ENCODE measurements at regions not wholly inside any gene's neighbourhood (a gene's known extent, or its start where the extent isn't known, plus 50 kb on each side); places are given as distances from the start of the nearest gene placed in this dataset.

- no peak overlapping the region for H3K9ac ChIP-seq (replicated peaks; ENCODE audit: extremely low read depth, insufficient read depth, low read length)
- no peak for DNase-seq (ENCODE audit: low read depth, low spot score)
- H3K79me2 ChIP-seq (ENCODE audit: control insufficient read depth, insufficient read depth, low read length) = no peaks in the 10 kb centered on the region
- no peak for FAIRE-seq
- H3K27me3 ChIP-seq (ENCODE audit: control insufficient read depth in 2 of 2, insufficient read depth in 2 of 2, low read length in 2 of 2) = no peaks in the 10 kb centered on the region
- H2AFZ ChIP-seq (ENCODE audit: low read depth, low read length) = no peak overlapping the region
- H3K9me1 ChIP-seq (replicated peaks; ENCODE audit: control insufficient read depth, extremely low read depth, insufficient read depth, low read length) = no peaks in the 10 kb centered on the region
- no peaks in the 10 kb centered on the region for H3K36me3 ChIP-seq (ENCODE audit: control insufficient read depth in 2 of 2, extremely low read depth in 1 of 2, insufficient read depth in 2 of 2, low read length in 2 of 2)
- no peak overlapping the region for H3K4me2 ChIP-seq (ENCODE audit: insufficient read depth, low read length)
- no TSS peak for BruUV-seq (replicated peaks)
- H3K9me3 ChIP-seq (replicated peaks; ENCODE audit: control insufficient read depth, insufficient read depth, low read length) = no peaks in the 10 kb centered on the region
- ChIA-PET POLR2A (no interaction called here), CTCF (no interaction called here)
- no peak overlapping the region for H3K4me3 ChIP-seq (replicated peaks in 1 of 3; ENCODE audit: insufficient read depth in 1 of 3, low read depth in 1 of 3, low read length in 3 of 3)
- no peak overlapping the region for H3K27ac ChIP-seq (ENCODE audit: insufficient read depth, low read depth, low read length)
- intact Hi-C loops (cut with micrococcal nuclease) = no loop called here
- dilution Hi-C loops (cut with MboI; ENCODE audit: extremely low pct_ligation_motif_present, low sequenced_read_pairs) = no loop called here
- peaks cover 15% of the 10 kb centered on the region for H3K4me1 ChIP-seq (ENCODE audit: control insufficient read depth, extremely low read depth, insufficient read depth, low read length)
- H4K20me1 ChIP-seq (replicated peaks; ENCODE audit: control insufficient read depth, extremely low read depth, insufficient read depth, low read length) = no peaks in the 10 kb centered on the region
- no peak for TF ChIP-seq POLR2AphosphoS5 (IDR thresholded peaks at IDR 0.05; ENCODE audit: insufficient read depth, low read depth, low read length)
- TF ChIP-seq GATA2 (IDR thresholded peaks at IDR 0.05; ENCODE audit: insufficient read depth, insufficient read length, low read depth, low read length) = no peak
- TF ChIP-seq, protein P1, sequence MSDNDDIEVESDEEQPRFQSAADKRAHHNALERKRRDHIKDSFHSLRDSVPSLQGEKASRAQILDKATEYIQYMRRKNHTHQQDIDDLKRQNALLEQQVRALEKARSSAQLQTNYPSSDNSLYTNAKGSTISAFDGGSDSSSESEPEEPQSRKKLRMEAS (IDR thresholded peaks at IDR 0.05; ENCODE audit: insufficient read depth, insufficient read length) = no peak
- TF ChIP-seq JUN (IDR thresholded peaks at IDR 0.05; ENCODE audit: borderline replicate concordance, insufficient read depth, insufficient read length, low read depth) = no peak
- no peak for TF ChIP-seq POLR2A (IDR thresholded peaks at IDR 0.05; ENCODE audit: low read depth, low read length)
- TF ChIP-seq FOS (IDR thresholded peaks at IDR 0.05; ENCODE audit: borderline replicate concordance, insufficient read depth, low read length) = no peak
- no peak for TF ChIP-seq MYC (IDR thresholded peaks at IDR 0.05; ENCODE audit: low read depth, low read length)
- TF ChIP-seq CTCF (IDR thresholded peaks at IDR 0.05; ENCODE audit: extremely low read depth in 1 of 2, insufficient read depth in 1 of 2, low read depth in 1 of 2, low read length in 2 of 2) = no peak
- TF ChIP-seq EZH2 (IDR thresholded peaks at IDR 0.05; ENCODE audit: borderline replicate concordance, low read depth, low read length, severe bottlenecking) = no peak
These were observed 111.8 kb downstream of the EFNB1 start for GRCh38 chrX:68940601-68941000.

Measured in endothelial cell of umbilical vein (primary cell).